ENCODE measurements at regions not wholly inside any gene's neighbourhood (a gene's known extent, or its start where the extent isn't known, plus 50 kb on each side); places are given as distances from the start of the nearest gene placed in this dataset.

GRCh38 chr21:15170614-15171013 lies 105.8 kb upstream of the NRIP1 start:
- DNase-seq: no peak
- no peaks in the 10 kb centered on the region for H3K27me3 ChIP-seq

DNA sequence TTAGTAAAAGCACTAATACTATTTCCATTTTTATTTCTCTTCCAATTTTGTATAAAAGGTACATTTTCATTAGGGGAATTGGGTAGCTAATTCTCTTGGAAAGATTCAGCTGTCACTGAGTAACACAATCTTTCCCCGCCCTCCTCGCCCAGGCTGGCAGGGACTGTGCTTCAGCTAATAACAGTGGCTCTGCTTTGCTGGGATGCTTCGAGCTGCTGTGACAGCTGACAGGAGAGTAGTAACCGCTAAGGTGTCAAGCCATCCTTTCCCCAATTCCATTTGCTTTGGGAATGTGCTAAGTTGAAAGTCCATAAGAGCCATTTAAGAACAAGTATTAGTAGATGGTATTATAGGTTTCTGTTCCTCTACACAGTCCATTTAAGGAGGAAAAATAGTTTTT lies 106.7 kb upstream of the NRIP1 start:
- no peak for ATAC-seq (ENCODE audit: low FRiP score in 2 of 2)
- no peaks in the 10 kb centered on the region for H3K27me3 ChIP-seq
- 75 to 85% methylated on average over 4 of the region's 4 CpGs for WGBS, 2 donors
- no peak overlapping the region for H3K27ac ChIP-seq
- H3K4me3 ChIP-seq: no peak overlapping the region
- TF ChIP-seq POLR2A (IDR thresholded peaks at IDR 0.05) (no peak), EP300 (IDR thresholded peaks at IDR 0.05) (no peak), CTCF (IDR thresholded peaks at IDR 0.05) (no peak), POLR2AphosphoS5 (IDR thresholded peaks at IDR 0.05) (no peak)
- H3K36me3 ChIP-seq: no peaks in the 10 kb centered on the region
- H3K4me1 ChIP-seq: no peaks in the 10 kb centered on the region
- DNase-seq: no peak
- H3K9me3 ChIP-seq: no peaks in the 10 kb centered on the region

More at GRCh38 chr21:15170614-15171013, 105.8 kb upstream of the NRIP1 start:
- Histone ChIP-seq H3K4me3 (no peak overlapping the region), H3K36me3 (no peaks in the 10 kb centered on the region), H3K4me1 (no peaks in the 10 kb centered on the region), H3K9me3 (no peaks in the 10 kb centered on the region), H3K27ac (no peak overlapping the region)
- no peak for TF ChIP-seq POLR2A (IDR thresholded peaks at IDR 0.05)
- TF ChIP-seq EP300 (IDR thresholded peaks at IDR 0.05): no peak
- no peak for TF ChIP-seq CTCF (IDR thresholded peaks at IDR 0.05)
- no peak for TF ChIP-seq POLR2AphosphoS5 (IDR thresholded peaks at IDR 0.05)
- no peak for ATAC-seq (ENCODE audit: low FRiP score in 2 of 2)
- WGBS, 2 donors: 73 to 76% methylated on average over 2 of the region's 2 CpGs

- WGBS, 2 donors: 59 to 67% methylated on average over 3 of the region's 3 CpGs
- DNase-seq: no peak
- Histone ChIP-seq H3K27ac (no peak overlapping the region), H3K4me3 (no peak overlapping the region), H3K4me1 (no peaks in the 10 kb centered on the region), H3K36me3 (no peaks in the 10 kb centered on the region), H3K9me3 (no peaks in the 10 kb centered on the region), H3K27me3 (no peaks in the 10 kb centered on the region)
- TF ChIP-seq EP300 (IDR thresholded peaks at IDR 0.05): no peak
- no peak for TF ChIP-seq CTCF (IDR thresholded peaks at IDR 0.05)
- TF ChIP-seq POLR2A (IDR thresholded peaks at IDR 0.05): no peak
- no peak for TF ChIP-seq POLR2AphosphoS5 (IDR thresholded peaks at IDR 0.05)
- no peak for ATAC-seq (ENCODE audit: low FRiP score in 2 of 2)
Observed at GRCh38 chr21:15172963-15173362, 108.2 kb upstream of the NRIP1 start.

GRCh38 chr21:15174923-15175322 lies 110.1 kb upstream of the NRIP1 start:
- no peaks in the 10 kb centered on the region for H3K27me3 ChIP-seq
- no peaks in the 10 kb centered on the region for H3K9me3 ChIP-seq
- 94 to 95% methylated on average over 3 of the region's 3 CpGs for WGBS, 2 donors
- no peak for TF ChIP-seq EP300 (IDR thresholded peaks at IDR 0.05)
- TF ChIP-seq POLR2AphosphoS5 (IDR thresholded peaks at IDR 0.05): no peak
- TF ChIP-seq POLR2A (IDR thresholded peaks at IDR 0.05): no peak
- no peak for TF ChIP-seq CTCF (IDR thresholded peaks at IDR 0.05)
- H3K36me3 ChIP-seq: no peaks in the 10 kb centered on the region
- H3K27ac ChIP-seq: no peak overlapping the region
- no peak overlapping the region for H3K4me3 ChIP-seq
- DNase-seq (no peak), ATAC-seq (ENCODE audit: low FRiP score in 2 of 2) (no peak)
- H3K4me1 ChIP-seq: no peaks in the 10 kb centered on the region

- H3K27ac ChIP-seq: no peak overlapping the region
- WGBS, 2 donors: 70 to 80% methylated on average over 4 of the region's 4 CpGs
- no peaks in the 10 kb centered on the region for H3K36me3 ChIP-seq
- H3K9me3 ChIP-seq: no peaks in the 10 kb centered on the region
- H3K27me3 ChIP-seq: no peaks in the 10 kb centered on the region
- H3K4me3 ChIP-seq: no peak overlapping the region
- no peaks in the 10 kb centered on the region for H3K4me1 ChIP-seq
- DNase-seq (no peak), ATAC-seq (ENCODE audit: low FRiP score in 2 of 2) (no peak)
- TF ChIP-seq POLR2A (IDR thresholded peaks at IDR 0.05) (no peak), CTCF (IDR thresholded peaks at IDR 0.05) (no peak), POLR2AphosphoS5 (IDR thresholded peaks at IDR 0.05) (no peak), EP300 (IDR thresholded peaks at IDR 0.05) (no peak)
Observed at GRCh38 chr21:15182731-15183130, 117.9 kb upstream of the NRIP1 start.
